ENCODE measurements at regions not wholly inside any gene's neighbourhood (a gene's known extent, or its start where the extent isn't known, plus 50 kb on each side); places are given as distances from the start of the nearest gene placed in this dataset.

DNA sequence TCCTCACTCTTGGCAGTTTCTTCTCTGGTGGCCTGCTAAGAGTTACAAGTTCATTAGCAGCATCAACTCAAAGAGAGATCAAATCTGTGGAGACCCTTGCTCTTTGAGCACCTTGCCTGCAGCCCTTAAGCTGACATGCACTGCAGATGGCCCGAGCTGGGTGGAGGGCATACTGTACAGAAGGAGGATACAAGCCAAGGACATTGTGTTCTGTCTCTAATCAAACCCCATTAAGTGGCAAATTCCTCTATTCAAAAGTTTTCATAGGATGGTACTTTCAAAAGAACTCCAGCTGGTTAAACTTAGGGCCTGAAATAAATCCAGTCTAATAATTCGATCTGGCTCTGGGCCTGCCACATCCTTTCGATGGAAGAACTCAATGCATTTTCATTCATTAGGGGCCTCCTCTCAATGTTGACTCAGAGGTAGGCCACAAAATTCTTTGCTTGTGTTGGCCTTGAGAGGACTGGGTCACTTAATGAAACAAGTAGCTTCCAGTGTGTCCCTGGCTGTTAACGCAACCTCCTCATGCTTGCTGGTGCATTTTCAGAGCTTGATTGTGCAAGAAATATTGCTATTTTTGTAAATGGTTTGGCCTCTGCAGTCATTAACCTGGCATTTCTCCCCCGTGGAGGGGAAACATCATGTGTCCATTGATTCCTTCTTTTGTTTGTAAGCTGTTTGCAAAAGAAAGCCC is 318.2 kb downstream of the NUAK1 start:
- H3K9me3 ChIP-seq (ENCODE audit: control insufficient read depth in 2 of 3, insufficient read depth in 1 of 3, low read length in 3 of 3) = no peaks in the 10 kb centered on the region
- no peak overlapping the region for H3K4me3 ChIP-seq (ENCODE audit: low read length in 3 of 3)
- DNase-seq = no peak
- no peak overlapping the region for H3K9ac ChIP-seq (ENCODE audit: low read length in 3 of 3)
- H3K36me3 ChIP-seq (ENCODE audit: control insufficient read depth in 2 of 3, insufficient read depth in 3 of 3, low read length in 3 of 3) = no peaks in the 10 kb centered on the region
- peaks cover 0 to 3% (median 0%) of the 10 kb centered on the region in 3 donors for H3K4me1 ChIP-seq (ENCODE audit: control insufficient read depth in 2 of 3, insufficient read depth in 2 of 3, low read depth in 1 of 3, low read length in 3 of 3)
- TF ChIP-seq, protein P1, sequence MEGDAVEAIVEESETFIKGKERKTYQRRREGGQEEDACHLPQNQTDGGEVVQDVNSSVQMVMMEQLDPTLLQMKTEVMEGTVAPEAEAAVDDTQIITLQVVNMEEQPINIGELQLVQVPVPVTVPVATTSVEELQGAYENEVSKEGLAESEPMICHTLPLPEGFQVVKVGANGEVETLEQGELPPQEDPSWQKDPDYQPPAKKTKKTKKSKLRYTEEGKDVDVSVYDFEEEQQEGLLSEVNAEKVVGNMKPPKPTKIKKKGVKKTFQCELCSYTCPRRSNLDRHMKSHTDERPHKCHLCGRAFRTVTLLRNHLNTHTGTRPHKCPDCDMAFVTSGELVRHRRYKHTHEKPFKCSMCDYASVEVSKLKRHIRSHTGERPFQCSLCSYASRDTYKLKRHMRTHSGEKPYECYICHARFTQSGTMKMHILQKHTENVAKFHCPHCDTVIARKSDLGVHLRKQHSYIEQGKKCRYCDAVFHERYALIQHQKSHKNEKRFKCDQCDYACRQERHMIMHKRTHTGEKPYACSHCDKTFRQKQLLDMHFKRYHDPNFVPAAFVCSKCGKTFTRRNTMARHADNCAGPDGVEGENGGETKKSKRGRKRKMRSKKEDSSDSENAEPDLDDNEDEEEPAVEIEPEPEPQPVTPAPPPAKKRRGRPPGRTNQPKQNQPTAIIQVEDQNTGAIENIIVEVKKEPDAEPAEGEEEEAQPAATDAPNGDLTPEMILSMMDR (IDR thresholded peaks at IDR 0.05; ENCODE audit: borderline replicate concordance, extremely low read depth, insufficient read depth) = no peak
- intact Hi-C loops (cut with DNase I) = no loop called here
- FAIRE-seq = no peak
- no peaks in the 10 kb centered on the region for H3K27me3 ChIP-seq (ENCODE audit: control insufficient read depth, insufficient read depth, low read length)
- no peak overlapping the region for H3K27ac ChIP-seq (ENCODE audit: low read depth in 2 of 2, low read length in 2 of 2)

DNA sequence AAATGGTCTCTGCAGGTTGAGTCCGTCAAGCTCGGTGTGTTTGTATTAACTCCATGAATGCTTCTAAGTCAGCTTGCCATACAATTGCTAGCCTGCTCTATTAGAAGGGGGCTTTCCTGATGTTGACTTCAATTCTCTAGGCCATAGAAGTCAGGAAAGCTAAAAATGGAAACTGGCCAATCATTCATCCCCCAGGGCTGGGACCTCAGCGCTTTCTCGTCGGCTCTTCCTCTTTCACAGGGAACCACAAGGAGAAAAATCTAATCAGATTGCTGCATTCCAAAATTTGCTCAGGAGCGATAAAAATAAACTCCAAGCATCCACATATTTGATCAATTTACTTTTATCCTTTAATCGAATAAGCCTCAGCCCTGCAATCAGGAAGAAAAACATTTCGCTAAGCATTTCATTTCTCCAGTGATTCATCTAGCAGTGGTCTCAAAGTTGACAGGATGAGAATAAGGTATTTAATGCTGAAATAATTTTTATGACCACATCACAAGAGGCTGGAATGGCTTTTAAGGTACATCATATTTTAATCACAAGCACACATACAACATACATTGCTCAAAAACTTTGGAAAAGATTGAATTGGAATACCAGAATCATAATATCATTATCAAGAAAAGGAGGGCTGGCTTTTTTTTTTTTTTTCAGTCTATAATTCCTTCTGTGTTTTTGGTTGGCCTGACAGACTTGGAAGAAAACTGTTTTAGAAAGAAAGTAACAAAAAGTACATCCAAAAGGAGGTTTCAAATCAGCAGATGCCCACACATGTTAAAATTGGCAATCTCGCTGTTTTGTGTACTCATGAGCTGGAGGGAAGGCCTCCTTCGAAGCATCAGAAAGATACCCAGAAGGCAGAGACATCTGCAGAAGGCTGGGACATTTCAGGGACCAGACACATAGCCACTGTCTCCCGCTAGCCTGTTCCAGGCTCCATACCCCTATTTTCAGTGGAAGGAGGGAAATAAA is 316.3 kb downstream of the NUAK1 start:
- FAIRE-seq (no peak), DNase-seq (no peak)
- no peaks in the 10 kb centered on the region for H3K36me3 ChIP-seq (ENCODE audit: control insufficient read depth in 2 of 3, insufficient read depth in 3 of 3, low read length in 3 of 3)
- no peak overlapping the region for H3K9ac ChIP-seq (ENCODE audit: low read length in 3 of 3)
- H3K27ac ChIP-seq (ENCODE audit: low read depth in 2 of 2, low read length in 2 of 2) = no peak overlapping the region
- H3K4me1 ChIP-seq (ENCODE audit: control insufficient read depth in 2 of 3, insufficient read depth in 2 of 3, low read depth in 1 of 3, low read length in 3 of 3) = peaks cover 0 to 3% (median 0%) of the 10 kb centered on the region in 3 donors
- H3K27me3 ChIP-seq (ENCODE audit: control insufficient read depth, insufficient read depth, low read length) = no peaks in the 10 kb centered on the region
- TF ChIP-seq, protein P1 (IDR thresholded peaks at IDR 0.05; ENCODE audit: borderline replicate concordance, extremely low read depth, insufficient read depth) = no peak
- no peak overlapping the region for H3K4me3 ChIP-seq (ENCODE audit: low read length in 3 of 3)
- intact Hi-C loops (cut with DNase I) = no loop called here
- no peaks in the 10 kb centered on the region for H3K9me3 ChIP-seq (ENCODE audit: control insufficient read depth in 2 of 3, insufficient read depth in 1 of 3, low read length in 3 of 3)

DNA sequence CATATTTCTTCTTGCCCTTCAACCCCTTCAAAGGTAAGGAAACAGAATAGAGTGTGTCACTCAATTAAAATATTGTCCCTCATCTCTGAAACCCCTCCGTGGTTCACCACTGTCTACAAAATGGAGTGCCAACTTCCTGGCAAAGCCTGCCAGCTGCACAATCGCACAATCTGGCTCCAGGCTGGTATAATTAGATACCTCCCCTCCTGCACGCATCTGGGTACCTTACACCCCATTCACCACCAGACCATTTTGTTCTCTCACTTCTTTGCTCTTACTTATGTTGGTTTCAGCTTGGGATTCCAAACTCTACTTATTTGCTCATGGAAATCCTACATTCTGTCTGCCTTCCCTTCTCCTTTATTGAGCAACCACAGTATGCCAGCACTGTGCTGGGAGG is 314.9 kb downstream of the NUAK1 start:
- no peak for DNase-seq
- no peaks in the 10 kb centered on the region for H3K27me3 ChIP-seq (ENCODE audit: control insufficient read depth, insufficient read depth, low read length)
- intact Hi-C loops (cut with DNase I) = no loop called here
- no peak overlapping the region for H3K27ac ChIP-seq (ENCODE audit: low read depth in 2 of 2, low read length in 2 of 2)
- H3K4me1 ChIP-seq (ENCODE audit: control insufficient read depth in 2 of 3, insufficient read depth in 2 of 3, low read depth in 1 of 3, low read length in 3 of 3) = peaks cover 0 to 3% (median 0%) of the 10 kb centered on the region in 3 donors
- H3K4me3 ChIP-seq (ENCODE audit: low read length in 3 of 3) = no peak overlapping the region
- TF ChIP-seq, protein P1 (IDR thresholded peaks at IDR 0.05; ENCODE audit: borderline replicate concordance, extremely low read depth, insufficient read depth) = no peak
- H3K36me3 ChIP-seq (ENCODE audit: control insufficient read depth in 2 of 3, insufficient read depth in 3 of 3, low read length in 3 of 3) = no peaks in the 10 kb centered on the region
- H3K9me3 ChIP-seq (ENCODE audit: control insufficient read depth in 2 of 3, insufficient read depth in 1 of 3, low read length in 3 of 3) = no peaks in the 10 kb centered on the region
- H3K9ac ChIP-seq (ENCODE audit: low read length in 3 of 3) = no peak overlapping the region
- FAIRE-seq = no peak

Measured in kidney (tissue), 13 donors.